Ovary (tissue), 7 donors: ENCODE measurements at regions not wholly inside any gene's neighbourhood (a gene's known extent, or its start where the extent isn't known, plus 50 kb on each side); places are given as distances from the start of the nearest gene placed in this dataset.

Source experiments
- DNase-seq, 5 donors: peaks; one replicate each; pipeline ENCODE4 v3.0.0-alpha.2; 2019 to 2020
- H3K27ac ChIP-seq, 2 donors: fragments of 200-600 bp; one replicate each; pipeline versions ENCODE4 v1.5.1 to v1.8.0; 2019 to 2022
- H3K27me3 ChIP-seq: fragments of 200-600 bp; one replicate; pipeline ENCODE4 v1.8.0; 2022
- H3K36me3 ChIP-seq: fragments of 200-600 bp; sonication (generic); one replicate; pipeline ENCODE4 v1.5.1; 2019
- H3K4me1 ChIP-seq: one replicate; pipeline ENCODE4 v1.8.1; 2013; ENCODE audit warnings: mild to moderate bottlenecking, moderate library complexity; ENCODE audit not compliant: insufficient read depth
- H3K4me3 ChIP-seq: fragments of 200-600 bp; sonication (generic); one replicate; pipeline ENCODE4 v1.5.1; 2017
- H3K9me3 ChIP-seq, 2 donors: fragments of 200-600 bp in 1 of 2; sonication (generic) in 1 of 2; one replicate each; pipeline versions ENCODE4 v1.5.1 to v1.8.1; 2013 to 2019; ENCODE audit warnings: mild to moderate bottlenecking in 1 of 2, moderate library complexity in 1 of 2
- CTCF ChIP-seq, 3 donors: fragments of 450-650 bp in 2 of 3; fragments of 200-600 bp in 1 of 3; IDR thresholded peaks; one replicate each; pipeline versions ENCODE4 v1.5.1 to v1.8.0; 2016 to 2022; ENCODE audit warnings: antibody characterized with exemption in 3 of 3, mild to moderate bottlenecking in 1 of 3
- EP300 ChIP-seq: sonication (generic); formaldehyde crosslinking; IDR thresholded peaks from one replicate; pipeline ENCODE4 v1.6.1; 2017; ENCODE audit warnings: antibody characterized with exemption
- POLR2A ChIP-seq: fragments of 450-650 bp; IDR thresholded peaks from one replicate; pipeline ENCODE4 v1.6.1; 2017; ENCODE audit warnings: antibody characterized with exemption, mild to moderate bottlenecking, moderate library complexity
- WGBS, 3 donors: extraction: QIAGEN DNeasy Blood & Tissue Kit in 1 of 3; methylation state at CpG; one replicate each; pipeline versions ENCODE4 v1.1.5 to v1.1.7; 2013 to 2017; 5-methylcytosine and 5-hydroxymethylcytosine counted together
- intact Hi-C, 4 donors: fragments of 100-400 bp; cut with DNase I; formaldehyde crosslinking; loops; one replicate each; pipeline versions ENCODE4 v1.11.0 to v1.15.1; 2022 to 2023
- donor health status: DM: no; HTN: no; CAD: no; lungs with moderate emphysema.
- donor health status: DM: no; HTN: no; CAD: no.
- donor health status: Bipolar disorder and iron deficiency.
- donor health status: DM: no; HTN: no; CAD: no.
- donor health status: DM: yes; HTN: yes; CAD: no.

GRCh38 chr14:101395779-101396178, 165.5 kb upstream of the DIO3 start:
- Histone ChIP-seq H3K27ac (no peak overlapping the region), H3K27me3 (no peaks in the 10 kb centered on the region), H3K4me3 (no peak overlapping the region), H3K36me3 (no peaks in the 10 kb centered on the region), H3K9me3 (no peaks in the 10 kb centered on the region), H3K4me1 (peaks cover 3% of the 10 kb centered on the region)
- no peak for DNase-seq
- 90 to 95% (median 93%) methylated on average over 5 of the region's 5 CpGs for WGBS, 3 donors
- TF ChIP-seq CTCF (IDR thresholded peaks at IDR 0.05) (no peak), EP300 (no peak), POLR2A (no peak)
- intact Hi-C loops, result no loop called here

- WGBS, 3 donors, result 89 to 94% (median 92%) methylated on average over 12 of the region's 12 CpGs
- Histone ChIP-seq H3K4me3 (no peak overlapping the region), H3K4me1 (peaks cover 3% of the 10 kb centered on the region), H3K27ac (no peak overlapping the region), H3K9me3 (no peaks in the 10 kb centered on the region), H3K36me3 (no peaks in the 10 kb centered on the region), H3K27me3 (no peaks in the 10 kb centered on the region)
- DNase-seq, result no peak
- TF ChIP-seq CTCF (IDR thresholded peaks at IDR 0.05) (no peak), EP300 (no peak), POLR2A (no peak)
- intact Hi-C loops, result no loop called here
These were observed 164.1 kb upstream of the DIO3 start for GRCh38 chr14:101397206-101397605.

GRCh38 chr14:101398011-101398410, 163.3 kb upstream of the DIO3 start:
- peaks cover 5% of the 10 kb centered on the region for H3K4me1 ChIP-seq
- H3K36me3 ChIP-seq, result no peaks in the 10 kb centered on the region
- no peak for TF ChIP-seq EP300
- no peak for TF ChIP-seq CTCF (IDR thresholded peaks at IDR 0.05)
- no peak for TF ChIP-seq POLR2A
- no peaks in the 10 kb centered on the region for H3K9me3 ChIP-seq
- H3K27ac ChIP-seq, result no peak overlapping the region
- no peak for DNase-seq
- H3K27me3 ChIP-seq, result no peaks in the 10 kb centered on the region
- intact Hi-C loops, result no loop called here
- WGBS, 3 donors, result 79 to 86% (median 84%) methylated on average over 14 of the region's 14 CpGs
- no peak overlapping the region for H3K4me3 ChIP-seq

- Histone ChIP-seq H3K9me3 (no peaks in the 10 kb centered on the region), H3K27me3 (no peaks in the 10 kb centered on the region), H3K36me3 (no peaks in the 10 kb centered on the region), H3K4me1 (peaks cover 9% of the 10 kb centered on the region), H3K4me3 (no peak overlapping the region), H3K27ac (no peak overlapping the region)
- no peak for DNase-seq
- WGBS, 3 donors, result 86 to 93% (median 89%) methylated on average over 5 of the region's 5 CpGs
- no peak for TF ChIP-seq CTCF (IDR thresholded peaks at IDR 0.05)
- TF ChIP-seq POLR2A, result no peak
- no peak for TF ChIP-seq EP300
- intact Hi-C loops, result loop anchor here in 1 of 4 donors (1.0 kb wide), 1 partner anchor 174 kb away; no protein-coding TSS in a partner anchor
These were observed 161.4 kb upstream of the DIO3 start for GRCh38 chr14:101399737-101400517.
